Activated T-helper 17 cell treated with anti-CD3 and anti-CD28 coated beads, Interleukin-2, amount 50 U/mL, for 72 hours (primary cell): ENCODE measurements at regions not wholly inside any gene's neighbourhood (a gene's known extent, or its start where the extent isn't known, plus 50 kb on each side); places are given as distances from the start of the nearest gene placed in this dataset.

ENCODE experiments used
- ATAC-seq: fragments of 150-1000 bp; cut with Tn5 transposase; replicated peaks from 2 replicates; pipeline ENCODE4 v1.10.0; 2021; ENCODE audit warnings: mild to moderate bottlenecking, moderate library complexity
- H3K27ac Mint-ChIP-seq: one replicate; pipeline ENCODE4 v1.8.0; 2022; ENCODE audit warnings: mixed read lengths
- H3K27me3 Mint-ChIP-seq: one replicate; pipeline ENCODE4 v1.8.0; 2022; ENCODE audit warnings: mixed read lengths
- H3K36me3 Mint-ChIP-seq: one replicate; pipeline ENCODE4 v1.8.0; 2022; ENCODE audit warnings: low read depth, mild to moderate bottlenecking, mixed read lengths
- H3K4me1 Mint-ChIP-seq: one replicate; pipeline ENCODE4 v1.8.0; 2022; ENCODE audit warnings: mixed read lengths
- H3K4me3 Mint-ChIP-seq: one replicate; pipeline ENCODE4 v1.8.0; 2022; ENCODE audit warnings: mild to moderate bottlenecking, mixed read lengths
- H3K9me3 Mint-ChIP-seq: one replicate; pipeline ENCODE4 v1.8.0; 2022; ENCODE audit warnings: mixed read lengths

DNA sequence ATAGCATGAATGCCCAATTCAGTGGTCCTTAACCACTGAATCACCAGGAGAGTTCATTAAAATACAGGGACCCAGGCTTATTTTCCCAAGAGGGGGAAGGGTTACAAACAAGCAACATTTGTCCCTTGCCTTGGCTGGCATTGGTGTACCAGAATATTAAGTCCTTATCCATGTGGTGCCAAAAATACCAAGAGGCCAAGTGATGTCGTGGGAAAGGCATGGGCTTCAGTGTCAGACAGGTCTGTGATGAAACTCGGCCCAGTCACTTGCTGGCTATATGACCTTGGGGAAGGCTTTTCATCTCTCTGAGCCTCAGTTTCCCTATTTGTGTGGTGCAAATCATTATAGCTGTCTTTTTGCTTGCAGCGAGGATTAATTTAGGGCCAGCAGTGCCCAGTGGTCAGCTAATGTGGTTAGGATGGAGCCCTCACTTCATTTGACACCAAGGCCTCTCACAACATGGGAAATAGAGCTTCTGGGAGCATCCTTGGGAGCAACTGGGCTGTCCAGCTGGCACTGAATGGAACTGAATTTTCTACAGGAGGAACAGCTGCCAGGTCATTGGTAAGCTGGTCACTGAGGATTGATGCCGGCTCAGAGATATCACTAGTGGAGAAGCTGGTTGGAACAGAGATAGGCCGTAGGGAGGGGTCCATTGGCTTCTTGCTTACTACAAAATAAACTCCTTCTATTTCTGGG lies 77.2 kb upstream of the PPP2R5A start:
- ATAC-seq, result no peak
- Mint-ChIP-seq H3K9me3 (no peaks in the 10 kb centered on the region), H3K36me3 (no peaks in the 10 kb centered on the region), H3K4me1 (no peaks in the 10 kb centered on the region), H3K27me3 (no peaks in the 10 kb centered on the region), H3K27ac (no peak overlapping the region), H3K4me3 (no peak overlapping the region)

DNA sequence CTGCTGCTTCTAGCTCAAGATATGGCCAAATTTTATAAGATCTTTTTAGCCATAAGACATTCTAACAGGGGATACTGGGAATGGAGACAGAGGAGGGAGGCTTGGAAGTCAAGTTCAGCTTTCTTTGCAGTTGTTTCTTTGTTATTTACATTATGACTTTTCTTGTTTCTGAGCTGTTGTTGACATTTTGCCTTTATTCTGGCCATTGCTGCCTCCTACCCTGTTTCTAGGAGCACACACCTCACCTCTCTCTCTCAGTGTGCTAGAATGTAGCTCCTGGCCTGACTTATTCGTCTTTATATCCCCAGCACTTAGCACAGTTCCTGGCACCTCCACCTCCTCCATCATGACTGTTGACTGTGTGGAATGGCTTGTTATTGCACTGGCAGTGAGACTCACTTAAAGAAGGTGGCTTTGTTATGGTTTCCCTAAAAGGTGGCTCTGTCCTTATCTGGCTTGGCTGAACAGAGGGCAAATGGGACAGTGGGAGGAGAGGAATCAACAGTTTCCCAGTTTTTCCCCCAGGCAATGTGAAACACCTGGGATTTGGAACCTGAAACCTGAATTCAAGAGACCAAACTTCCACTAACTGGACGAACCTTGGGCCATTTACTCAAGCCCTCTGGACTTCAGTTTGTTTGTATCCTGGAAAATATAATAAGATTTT lies 76.1 kb upstream of the PPP2R5A start:
- ATAC-seq, result no peak
- H3K27ac Mint-ChIP-seq, result no peak overlapping the region
- no peak overlapping the region for H3K4me3 Mint-ChIP-seq
- no peaks in the 10 kb centered on the region for H3K27me3 Mint-ChIP-seq
- H3K4me1 Mint-ChIP-seq, result no peaks in the 10 kb centered on the region
- no peaks in the 10 kb centered on the region for H3K9me3 Mint-ChIP-seq
- no peaks in the 10 kb centered on the region for H3K36me3 Mint-ChIP-seq

DNA sequence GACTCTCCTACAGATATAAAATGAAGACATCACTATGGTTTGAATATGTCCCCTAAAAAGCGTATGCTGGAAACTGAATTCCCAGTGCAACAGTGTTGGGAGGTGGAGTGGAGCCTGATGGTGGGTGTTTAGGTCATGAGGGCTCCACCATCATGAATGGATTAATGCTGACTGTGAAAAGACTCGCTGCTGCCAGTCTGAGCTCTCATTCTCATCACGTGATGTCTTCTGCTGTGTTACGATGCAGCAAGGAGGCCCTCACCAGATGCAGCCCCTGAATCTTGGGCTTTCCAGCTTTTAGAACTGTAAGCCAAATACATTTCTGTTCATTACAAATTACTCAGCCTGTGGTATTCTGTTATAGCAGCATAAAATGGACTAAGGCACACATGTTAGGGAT lies 73.8 kb upstream of the PPP2R5A start:
- H3K36me3 Mint-ChIP-seq, result no peaks in the 10 kb centered on the region
- no peak overlapping the region for H3K4me3 Mint-ChIP-seq
- no peak for ATAC-seq
- H3K27me3 Mint-ChIP-seq, result no peaks in the 10 kb centered on the region
- no peak overlapping the region for H3K27ac Mint-ChIP-seq
- H3K9me3 Mint-ChIP-seq, result no peaks in the 10 kb centered on the region
- H3K4me1 Mint-ChIP-seq, result no peaks in the 10 kb centered on the region

DNA sequence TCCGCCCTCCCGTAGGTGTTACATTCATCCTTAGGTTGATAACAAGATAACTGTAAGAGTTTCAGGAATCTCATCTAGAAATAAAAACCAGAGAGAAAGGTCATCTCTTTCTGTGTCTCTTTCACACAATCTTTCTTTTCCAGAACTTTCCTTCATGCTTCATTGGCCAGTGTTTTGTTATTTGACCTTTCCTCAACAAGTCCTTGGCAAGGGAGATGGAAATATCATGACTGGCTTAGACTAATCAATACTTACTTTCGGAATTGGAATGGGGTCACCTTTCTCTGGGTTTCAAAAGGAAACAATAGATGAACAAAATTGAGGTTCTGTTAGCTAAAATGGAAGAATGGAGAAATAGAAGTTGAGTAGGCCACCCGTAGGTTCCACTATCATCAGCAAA lies 72.9 kb upstream of the PPP2R5A start:
- Mint-ChIP-seq H3K4me1 (no peaks in the 10 kb centered on the region), H3K4me3 (no peak overlapping the region), H3K36me3 (no peaks in the 10 kb centered on the region), H3K27me3 (no peaks in the 10 kb centered on the region), H3K27ac (no peak overlapping the region), H3K9me3 (no peaks in the 10 kb centered on the region)
- ATAC-seq, result no peak

DNA sequence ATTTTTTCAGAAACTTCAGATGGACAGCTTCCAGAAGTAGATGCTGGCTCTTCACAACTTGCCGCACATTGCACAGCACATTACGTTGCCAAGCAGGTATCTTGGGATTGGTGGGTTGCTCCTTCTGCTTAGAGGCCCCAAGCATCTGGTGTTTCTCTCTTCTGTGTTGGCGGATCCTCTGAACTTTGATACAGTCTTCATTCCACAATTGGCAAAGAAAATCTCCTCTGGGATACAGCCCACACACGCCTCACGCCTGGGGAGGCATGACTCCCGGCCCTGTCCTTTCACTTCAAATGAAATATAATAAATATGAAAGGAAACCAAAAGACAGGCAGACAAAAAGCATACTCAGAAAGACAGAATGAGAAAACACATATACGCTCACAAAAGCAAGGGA lies 72.3 kb upstream of the PPP2R5A start:
- no peaks in the 10 kb centered on the region for H3K36me3 Mint-ChIP-seq
- no peaks in the 10 kb centered on the region for H3K4me1 Mint-ChIP-seq
- no peaks in the 10 kb centered on the region for H3K27me3 Mint-ChIP-seq
- no peak overlapping the region for H3K27ac Mint-ChIP-seq
- no peaks in the 10 kb centered on the region for H3K9me3 Mint-ChIP-seq
- no peak overlapping the region for H3K4me3 Mint-ChIP-seq
- no peak for ATAC-seq

DNA sequence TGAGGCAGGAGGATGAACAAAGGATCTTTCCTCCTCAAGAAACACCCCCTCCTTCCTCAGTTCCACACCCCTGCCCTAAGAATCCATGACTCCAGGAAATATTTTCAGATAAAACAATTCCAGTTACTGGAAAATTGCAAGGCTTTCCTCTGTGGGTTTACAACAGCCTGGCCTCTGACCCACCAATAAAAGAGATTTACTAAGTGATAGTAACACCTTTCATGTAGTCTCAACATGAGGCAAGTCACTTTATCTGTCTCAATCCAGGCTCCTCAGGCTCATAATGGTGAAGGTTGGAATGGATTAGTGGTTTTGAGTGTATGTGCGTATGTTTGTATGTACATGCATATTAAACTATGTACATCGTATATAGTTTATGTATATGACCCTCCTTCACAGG lies 71.4 kb upstream of the PPP2R5A start:
- Mint-ChIP-seq H3K36me3 (no peaks in the 10 kb centered on the region), H3K4me1 (peaks cover 9% of the 10 kb centered on the region), H3K4me3 (no peak overlapping the region)

DNA sequence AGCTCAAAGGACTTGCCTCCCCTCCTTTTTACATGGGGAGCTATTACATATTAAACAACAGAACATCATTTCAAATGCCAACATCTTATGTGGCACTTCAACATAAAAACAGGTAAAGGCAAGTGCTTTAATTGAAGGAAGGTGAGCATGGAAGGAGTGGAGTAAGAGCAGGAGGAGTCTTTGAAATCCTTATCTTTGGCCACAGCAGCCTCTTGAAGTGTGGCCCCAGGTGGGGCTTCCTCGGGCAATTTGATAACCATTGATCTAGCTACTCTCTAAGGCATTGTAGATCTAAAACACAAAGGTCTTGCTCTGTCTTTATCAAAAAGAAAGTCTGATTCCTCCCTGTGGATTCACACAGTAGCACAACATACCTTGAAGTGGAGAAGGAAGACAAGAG lies 70.9 kb upstream of the PPP2R5A start:
- no peak overlapping the region for H3K27ac Mint-ChIP-seq
- no peak for ATAC-seq

More for the DNA sequence above, 71.4 kb upstream of the PPP2R5A start:
- no peaks in the 10 kb centered on the region for H3K9me3 Mint-ChIP-seq
- H3K27ac Mint-ChIP-seq, result no peak overlapping the region
- ATAC-seq, result no peak
- H3K27me3 Mint-ChIP-seq, result no peaks in the 10 kb centered on the region

DNA sequence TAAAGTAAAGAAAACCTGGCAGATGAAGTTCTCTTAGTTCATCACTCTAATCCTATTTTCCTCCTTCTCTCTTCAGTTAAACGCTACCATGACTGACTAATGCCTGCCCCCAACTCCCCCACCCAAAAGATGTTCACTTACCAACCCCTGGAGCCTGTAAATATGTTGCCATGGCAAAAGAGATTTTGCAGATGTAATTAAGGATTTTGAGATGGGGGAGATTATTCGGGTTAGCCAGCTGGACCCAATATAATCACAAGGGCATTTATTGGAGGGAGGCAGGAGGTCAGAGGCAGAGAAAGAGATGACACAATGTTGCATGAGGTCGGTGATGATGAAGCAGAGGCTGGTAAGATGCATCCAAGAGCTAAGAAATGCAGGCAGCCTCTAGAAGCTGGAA lies 69.3 kb upstream of the PPP2R5A start:
- Mint-ChIP-seq H3K27me3 (no peaks in the 10 kb centered on the region), H3K4me3 (no peak overlapping the region), H3K4me1 (peaks cover 10% of the 10 kb centered on the region), H3K27ac (no peak overlapping the region), H3K36me3 (no peaks in the 10 kb centered on the region), H3K9me3 (no peaks in the 10 kb centered on the region)
- ATAC-seq, result no peak

More for the DNA sequence above, 70.9 kb upstream of the PPP2R5A start:
- H3K9me3 Mint-ChIP-seq, result no peaks in the 10 kb centered on the region
- no peaks in the 10 kb centered on the region for H3K27me3 Mint-ChIP-seq
- H3K36me3 Mint-ChIP-seq, result no peaks in the 10 kb centered on the region
- H3K4me3 Mint-ChIP-seq, result no peak overlapping the region
- H3K4me1 Mint-ChIP-seq, result peaks cover 10% of the 10 kb centered on the region

DNA sequence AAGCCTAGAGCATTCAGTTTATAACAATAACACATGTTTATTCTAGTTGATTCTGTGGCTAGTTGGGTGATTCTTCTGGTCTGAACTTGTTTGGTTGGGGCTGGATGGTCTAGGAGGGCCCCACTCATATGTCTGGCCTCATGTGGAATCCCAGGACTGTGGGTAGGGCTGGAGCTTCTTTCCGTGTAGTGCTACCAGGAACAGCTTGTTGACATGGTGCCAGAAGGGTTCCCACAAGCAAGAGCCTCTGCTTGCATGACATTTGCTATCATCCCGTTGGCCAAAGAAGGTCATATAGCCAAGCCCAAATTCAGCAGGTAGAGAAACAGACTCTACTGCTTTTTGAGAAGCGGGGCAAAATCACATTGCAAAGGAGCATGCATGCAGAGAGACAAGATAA lies 67.6 kb upstream of the PPP2R5A start:
- H3K27ac Mint-ChIP-seq, result no peak overlapping the region
- H3K36me3 Mint-ChIP-seq, result no peaks in the 10 kb centered on the region
- no peak overlapping the region for H3K4me3 Mint-ChIP-seq
- no peaks in the 10 kb centered on the region for H3K9me3 Mint-ChIP-seq
- no peak for ATAC-seq
- H3K27me3 Mint-ChIP-seq, result no peaks in the 10 kb centered on the region
- H3K4me1 Mint-ChIP-seq, result peaks cover 10% of the 10 kb centered on the region

DNA sequence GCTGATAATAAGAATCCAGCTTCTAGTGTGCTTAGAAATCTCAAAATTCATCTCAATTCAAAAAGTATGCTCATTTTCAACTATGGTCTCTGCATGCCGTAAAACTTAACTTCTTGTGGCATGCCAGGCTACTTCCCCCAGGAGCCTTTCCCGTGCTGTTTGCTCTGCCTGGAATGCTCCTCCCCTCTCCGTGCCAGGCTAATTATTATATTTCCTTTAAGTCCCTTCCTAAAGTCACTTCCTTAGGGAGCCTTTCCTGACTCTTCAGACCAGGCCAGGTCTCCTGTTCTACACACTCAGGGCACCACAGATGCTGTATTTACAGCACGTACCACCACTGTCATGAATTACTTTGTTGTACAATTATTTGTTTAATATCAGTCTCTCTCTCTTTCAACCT lies 67.1 kb upstream of the PPP2R5A start:
- Mint-ChIP-seq H3K27me3 (no peaks in the 10 kb centered on the region), H3K4me1 (peaks cover 10% of the 10 kb centered on the region), H3K27ac (peak overlapping the region; percentile 42), H3K36me3 (no peaks in the 10 kb centered on the region), H3K4me3 (peak overlapping the region; percentile 26), H3K9me3 (no peaks in the 10 kb centered on the region)
- ATAC-seq, result no peak

DNA sequence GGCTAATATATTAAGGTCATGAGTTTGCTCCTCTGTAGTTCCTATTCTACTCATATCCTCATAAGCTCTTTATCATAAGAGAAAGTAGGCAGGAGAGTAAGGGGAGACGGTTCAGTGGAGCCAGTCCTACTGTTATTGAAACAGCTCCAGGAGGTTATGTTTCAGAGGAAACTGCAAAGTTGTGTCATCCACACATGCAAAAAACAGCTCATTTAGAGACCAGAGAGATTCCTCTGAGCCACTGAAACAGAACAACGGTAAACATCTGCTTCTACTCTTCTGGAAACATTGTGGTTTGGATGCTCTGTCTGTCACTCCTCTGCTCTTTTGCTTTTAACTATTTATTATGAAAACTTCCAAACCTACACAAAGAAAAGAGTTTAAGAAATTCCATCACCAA lies 66.3 kb upstream of the PPP2R5A start:
- Mint-ChIP-seq H3K4me1 (peaks cover 11% of the 10 kb centered on the region), H3K27me3 (no peaks in the 10 kb centered on the region), H3K36me3 (no peaks in the 10 kb centered on the region), H3K9me3 (no peaks in the 10 kb centered on the region), H3K4me3 (peak overlapping the region; percentile 26), H3K27ac (peak overlapping the region; percentile 42)
- peak; percentile 96 for ATAC-seq

DNA sequence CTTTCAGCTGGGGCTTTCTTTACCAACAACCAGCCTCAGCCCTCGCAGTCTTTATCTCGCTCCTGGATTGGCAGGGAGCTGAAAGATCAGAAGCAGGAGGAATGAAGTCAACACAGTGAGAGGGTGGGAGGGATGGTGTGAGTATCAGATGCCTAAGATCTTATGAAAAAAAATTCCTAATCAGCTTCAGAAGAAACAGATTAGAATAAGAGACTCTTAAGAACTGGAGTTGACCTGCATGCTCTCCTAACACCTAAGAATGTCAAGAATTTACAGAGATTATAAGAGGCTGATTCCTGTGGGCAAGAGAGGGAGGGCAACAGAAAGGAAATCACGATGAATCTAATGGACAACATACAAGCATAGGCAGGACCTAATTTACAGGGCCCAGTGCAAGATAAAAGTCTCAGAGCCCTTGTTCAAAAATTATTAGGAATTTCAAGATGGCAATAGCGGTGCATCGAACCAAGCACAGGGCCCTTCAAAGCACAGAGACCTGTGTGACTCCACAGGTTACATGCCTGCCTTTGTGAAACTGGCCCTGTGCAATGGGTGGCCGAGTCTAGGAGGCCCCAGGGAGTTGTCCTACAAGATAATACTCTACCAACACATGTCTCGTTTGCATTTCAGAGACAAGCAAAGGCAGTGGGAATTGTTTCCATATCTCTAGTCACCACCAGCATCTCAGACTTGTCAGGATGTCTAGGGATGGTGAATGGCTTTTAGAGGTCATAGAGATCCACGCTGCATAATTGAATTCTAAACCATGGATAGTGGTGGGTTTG lies 65.3 kb upstream of the PPP2R5A start:
- H3K36me3 Mint-ChIP-seq, result no peaks in the 10 kb centered on the region
- no peak overlapping the region for H3K4me3 Mint-ChIP-seq
- H3K9me3 Mint-ChIP-seq, result no peaks in the 10 kb centered on the region
- no peaks in the 10 kb centered on the region for H3K27me3 Mint-ChIP-seq
- ATAC-seq, result no peak
- H3K27ac Mint-ChIP-seq, result peak overlapping the region; percentile 42
- peaks cover 16% of the 10 kb centered on the region for H3K4me1 Mint-ChIP-seq

DNA sequence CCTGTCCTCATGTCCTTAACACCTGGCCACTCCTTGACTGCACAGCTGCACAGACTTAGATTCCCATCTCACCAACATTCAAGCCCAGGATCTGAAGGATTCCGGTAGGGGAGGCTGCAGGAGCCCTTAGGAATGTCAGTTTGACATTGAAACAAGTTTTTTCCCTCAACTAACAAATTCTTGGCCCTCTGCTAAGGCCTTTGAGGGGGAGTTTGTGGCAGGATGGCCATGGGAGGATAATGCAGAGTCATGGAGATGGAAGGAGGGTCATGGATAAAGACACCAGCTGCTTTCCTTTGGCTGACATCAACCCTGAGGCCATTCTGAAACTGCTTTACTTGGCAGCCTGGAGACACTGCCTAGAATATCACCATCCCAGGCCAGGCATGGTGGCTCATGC lies 63.4 kb upstream of the PPP2R5A start:
- no peaks in the 10 kb centered on the region for H3K36me3 Mint-ChIP-seq
- ATAC-seq, result no peak
- H3K4me1 Mint-ChIP-seq, result peaks cover 21% of the 10 kb centered on the region
- no peak overlapping the region for H3K27ac Mint-ChIP-seq
- H3K4me3 Mint-ChIP-seq, result no peak overlapping the region
- H3K9me3 Mint-ChIP-seq, result no peaks in the 10 kb centered on the region
- H3K27me3 Mint-ChIP-seq, result no peaks in the 10 kb centered on the region

DNA sequence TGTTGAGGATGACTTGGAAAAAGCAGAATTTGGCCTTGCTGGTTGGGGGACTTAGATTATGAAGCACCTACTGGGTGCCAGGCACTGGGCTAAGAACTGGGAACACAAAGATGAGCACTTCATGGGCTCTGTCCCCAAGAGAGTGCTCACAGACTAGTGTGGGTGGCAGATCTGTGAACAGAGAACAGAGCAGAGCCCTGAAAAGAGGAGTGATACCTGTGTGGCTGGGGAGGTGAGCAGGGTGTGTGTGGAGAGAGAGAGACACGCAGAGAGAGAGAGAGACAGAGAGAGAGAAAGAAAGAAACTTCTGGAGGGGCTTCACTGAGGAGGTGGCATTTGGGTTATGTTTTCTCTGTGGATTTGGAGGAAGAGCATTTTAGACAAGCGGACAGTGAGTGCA lies 61.1 kb upstream of the PPP2R5A start:
- no peaks in the 10 kb centered on the region for H3K27me3 Mint-ChIP-seq
- no peaks in the 10 kb centered on the region for H3K9me3 Mint-ChIP-seq
- H3K27ac Mint-ChIP-seq, result peak overlapping the region; percentile 9
- H3K36me3 Mint-ChIP-seq, result no peaks in the 10 kb centered on the region
- ATAC-seq, result peak; percentile 54
- H3K4me1 Mint-ChIP-seq, result peaks cover 11% of the 10 kb centered on the region
- no peak overlapping the region for H3K4me3 Mint-ChIP-seq

DNA sequence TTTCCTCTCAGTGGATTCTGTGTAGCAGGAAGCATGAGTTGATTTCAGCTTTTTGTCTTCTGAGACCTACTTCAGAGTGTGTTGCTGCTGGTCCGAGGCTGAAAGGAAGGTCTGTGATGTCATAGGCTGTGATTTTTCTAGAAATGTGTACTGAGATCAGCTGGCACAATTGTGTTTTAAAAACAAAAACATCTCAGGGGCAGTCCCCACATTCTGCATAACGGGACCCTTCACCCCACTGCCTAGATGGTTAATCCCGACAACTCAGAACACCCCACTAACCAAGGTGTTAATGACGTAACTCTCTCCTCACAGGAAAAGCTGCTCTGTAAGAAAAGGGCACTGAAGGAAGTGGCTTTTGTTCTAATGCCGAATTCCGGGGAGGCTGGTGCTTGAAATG lies 59.8 kb upstream of the PPP2R5A start:
- peak overlapping the region; percentile 56 for H3K4me3 Mint-ChIP-seq
- no peaks in the 10 kb centered on the region for H3K27me3 Mint-ChIP-seq
- peaks cover 11% of the 10 kb centered on the region for H3K4me1 Mint-ChIP-seq
- ATAC-seq, result peak; percentile 83
- H3K9me3 Mint-ChIP-seq, result no peaks in the 10 kb centered on the region
- H3K27ac Mint-ChIP-seq, result peak overlapping the region; percentile 70
- H3K36me3 Mint-ChIP-seq, result no peaks in the 10 kb centered on the region
